ENCODE measurements at regions not wholly inside any gene's neighbourhood (a gene's known extent, or its start where the extent isn't known, plus 50 kb on each side); places are given as distances from the start of the nearest gene placed in this dataset.

- DNase-seq (ENCODE audit: low spot score) (no peak), ATAC-seq (no peak)
- TF ChIP-seq ZNF462 (CRISPR knock-in tag; IDR thresholded peaks at IDR 0.05) (no peak), EZH2phosphoT487 (IDR thresholded peaks at IDR 0.05; ENCODE audit: unreplicated experiment) (no peak), NANOG (IDR thresholded peaks at IDR 0.05; ENCODE audit: borderline replicate concordance) (no peak), ZNF331 (CRISPR knock-in tag; IDR thresholded peaks at IDR 0.05; ENCODE audit: low read depth) (no peak)
- no peak overlapping the region for H3K4me3 ChIP-seq
- no peaks in the 10 kb centered on the region for H3F3A ChIP-seq (replicated peaks; ENCODE audit: low read depth)
- peaks cover 2% of the 10 kb centered on the region; the same call in 1 of the 3 replicates for H3K9me3 Mint-ChIP-seq
- no peak overlapping the region for H3K4me3 Mint-ChIP-seq
- H4K20me1 ChIP-seq (replicated peaks; ENCODE audit: insufficient read depth): no peaks in the 10 kb centered on the region
- H3K36me3 Mint-ChIP-seq (ENCODE audit: low read depth): no peaks in the 10 kb centered on the region
- H3K4me2 ChIP-seq: no peak overlapping the region
- H3K4me1 Mint-ChIP-seq: no peaks in the 10 kb centered on the region
- no peaks in the 10 kb centered on the region for H3K27me3 Mint-ChIP-seq (ENCODE audit: insufficient read depth, low read depth, poor library complexity)
- H3K79me2 ChIP-seq (replicated peaks; ENCODE audit: insufficient read depth): no peaks in the 10 kb centered on the region
- no peaks in the 10 kb centered on the region for H3K27me3 ChIP-seq (ENCODE audit: insufficient read depth)
- H3K4me1 ChIP-seq (ENCODE audit: insufficient read depth): no peaks in the 10 kb centered on the region
- H2AFZ ChIP-seq: no peak overlapping the region
- no peaks in the 10 kb centered on the region for H3K36me3 ChIP-seq (ENCODE audit: insufficient read depth)
- no peak overlapping the region for H3K27ac Mint-ChIP-seq
- no peak overlapping the region for H3K27ac ChIP-seq (ENCODE audit: low read depth)
- H3K9me2 ChIP-seq (ENCODE audit: insufficient read depth): 0 out of 2 replicates have a peak, but pooled peaks cover 5% of the 10 kb centered on the region
These were observed 110.3 kb downstream of the MTNR1A start for GRCh38 chr4:186445040-186445439.

- H3K27me3 ChIP-seq (ENCODE audit: insufficient read depth): no peaks in the 10 kb centered on the region
- DNase-seq (ENCODE audit: low spot score): no peak
- 0 out of 2 replicates have a peak, but pooled peaks cover 5% of the 10 kb centered on the region for H3K9me2 ChIP-seq (ENCODE audit: insufficient read depth)
These were observed 113.9 kb downstream of the MTNR1A start for GRCh38 chr4:186441502-186441901.

More at GRCh38 chr4:186441502-186441901, 113.9 kb downstream of the MTNR1A start:
- Mint-ChIP-seq H3K9me3 (no peaks in the 10 kb centered on the region; the same call in 2 of the 3 replicates), H3K36me3 (ENCODE audit: low read depth) (no peaks in the 10 kb centered on the region), H3K27ac (no peak overlapping the region), H3K27me3 (ENCODE audit: insufficient read depth, low read depth, poor library complexity) (no peaks in the 10 kb centered on the region), H3K4me1 (no peaks in the 10 kb centered on the region), H3K4me3 (no peak overlapping the region)
- H2AFZ ChIP-seq: no peak overlapping the region
- H3K4me1 ChIP-seq (ENCODE audit: insufficient read depth): no peaks in the 10 kb centered on the region
- no peak for TF ChIP-seq REST (IDR thresholded peaks at IDR 0.05; ENCODE audit: unreplicated experiment)
- H3K4me3 ChIP-seq: no peak overlapping the region
- no peak for ATAC-seq
- no peaks in the 10 kb centered on the region for H4K20me1 ChIP-seq (replicated peaks; ENCODE audit: insufficient read depth)
- no peak overlapping the region for H3K4me2 ChIP-seq
- H3K36me3 ChIP-seq (ENCODE audit: insufficient read depth): no peaks in the 10 kb centered on the region
- no peaks in the 10 kb centered on the region for H3F3A ChIP-seq (replicated peaks; ENCODE audit: low read depth)
- no peak overlapping the region for H3K27ac ChIP-seq (ENCODE audit: low read depth)
- H3K79me2 ChIP-seq (replicated peaks; ENCODE audit: insufficient read depth): no peaks in the 10 kb centered on the region

All from GM23338 (cell line).